Ovary (tissue), 7 donors: ENCODE measurements at regions not wholly inside any gene's neighbourhood (a gene's known extent, or its start where the extent isn't known, plus 50 kb on each side); places are given as distances from the start of the nearest gene placed in this dataset.

ENCODE experiments used
- DNase-seq, 5 donors: peaks; one replicate each; pipeline ENCODE4 v3.0.0-alpha.2; 2019 to 2020
- H3K27ac ChIP-seq, 2 donors: fragments of 200-600 bp; one replicate each; pipeline versions ENCODE4 v1.5.1 to v1.8.0; 2019 to 2022
- H3K27me3 ChIP-seq: fragments of 200-600 bp; one replicate; pipeline ENCODE4 v1.8.0; 2022
- H3K36me3 ChIP-seq: fragments of 200-600 bp; sonication (generic); one replicate; pipeline ENCODE4 v1.5.1; 2019
- H3K4me1 ChIP-seq: one replicate; pipeline ENCODE4 v1.8.1; 2013; ENCODE audit warnings: mild to moderate bottlenecking, moderate library complexity; ENCODE audit not compliant: insufficient read depth
- H3K4me3 ChIP-seq: fragments of 200-600 bp; sonication (generic); one replicate; pipeline ENCODE4 v1.5.1; 2017
- H3K9me3 ChIP-seq, 2 donors: fragments of 200-600 bp in 1 of 2; sonication (generic) in 1 of 2; one replicate each; pipeline versions ENCODE4 v1.5.1 to v1.8.1; 2013 to 2019; ENCODE audit warnings: mild to moderate bottlenecking in 1 of 2, moderate library complexity in 1 of 2
- EP300 ChIP-seq: sonication (generic); formaldehyde crosslinking; IDR thresholded peaks from one replicate; pipeline ENCODE4 v1.6.1; 2017; ENCODE audit warnings: antibody characterized with exemption
- POLR2A ChIP-seq: fragments of 450-650 bp; IDR thresholded peaks from one replicate; pipeline ENCODE4 v1.6.1; 2017; ENCODE audit warnings: antibody characterized with exemption, mild to moderate bottlenecking, moderate library complexity
- WGBS, 3 donors: extraction: QIAGEN DNeasy Blood & Tissue Kit in 1 of 3; methylation state at CpG; one replicate each; pipeline versions ENCODE4 v1.1.5 to v1.1.7; 2013 to 2017; 5-methylcytosine and 5-hydroxymethylcytosine counted together
- intact Hi-C, 4 donors: fragments of 100-400 bp; cut with DNase I; formaldehyde crosslinking; loops; one replicate each; pipeline versions ENCODE4 v1.11.0 to v1.15.1; 2022 to 2023
- TF ChIP-seq, protein P1 (sequence below), 3 donors: fragments of 450-650 bp in 2 of 3; fragments of 200-600 bp in 1 of 3; IDR thresholded peaks; one replicate each; pipeline versions ENCODE4 v1.5.1 to v1.8.0; 2016 to 2022; ENCODE audit warnings: antibody characterized with exemption in 3 of 3, mild to moderate bottlenecking in 1 of 3
- donor health status: DM: no; HTN: no; CAD: no; lungs with moderate emphysema.
- donor health status: DM: no; HTN: no; CAD: no.
- donor health status: Bipolar disorder and iron deficiency.
- donor health status: DM: no; HTN: no; CAD: no.
- donor health status: DM: yes; HTN: yes; CAD: no.

GRCh38 chr3:74510261-74510818 is 104.1 kb downstream of the CNTN3 start:
- 41 to 59% (median 53%) methylated on average over 5 of the region's 5 CpGs for WGBS, 3 donors
- Histone ChIP-seq H3K36me3 (no peaks in the 10 kb centered on the region), H3K4me1 (no peaks in the 10 kb centered on the region), H3K9me3 (no peaks in the 10 kb centered on the region), H3K4me3 (no peak overlapping the region), H3K27me3 (no peaks in the 10 kb centered on the region), H3K27ac (no peak overlapping the region)
- no peak for DNase-seq
- TF ChIP-seq POLR2A (no peak), EP300 (no peak)
- TF ChIP-seq, protein P1, sequence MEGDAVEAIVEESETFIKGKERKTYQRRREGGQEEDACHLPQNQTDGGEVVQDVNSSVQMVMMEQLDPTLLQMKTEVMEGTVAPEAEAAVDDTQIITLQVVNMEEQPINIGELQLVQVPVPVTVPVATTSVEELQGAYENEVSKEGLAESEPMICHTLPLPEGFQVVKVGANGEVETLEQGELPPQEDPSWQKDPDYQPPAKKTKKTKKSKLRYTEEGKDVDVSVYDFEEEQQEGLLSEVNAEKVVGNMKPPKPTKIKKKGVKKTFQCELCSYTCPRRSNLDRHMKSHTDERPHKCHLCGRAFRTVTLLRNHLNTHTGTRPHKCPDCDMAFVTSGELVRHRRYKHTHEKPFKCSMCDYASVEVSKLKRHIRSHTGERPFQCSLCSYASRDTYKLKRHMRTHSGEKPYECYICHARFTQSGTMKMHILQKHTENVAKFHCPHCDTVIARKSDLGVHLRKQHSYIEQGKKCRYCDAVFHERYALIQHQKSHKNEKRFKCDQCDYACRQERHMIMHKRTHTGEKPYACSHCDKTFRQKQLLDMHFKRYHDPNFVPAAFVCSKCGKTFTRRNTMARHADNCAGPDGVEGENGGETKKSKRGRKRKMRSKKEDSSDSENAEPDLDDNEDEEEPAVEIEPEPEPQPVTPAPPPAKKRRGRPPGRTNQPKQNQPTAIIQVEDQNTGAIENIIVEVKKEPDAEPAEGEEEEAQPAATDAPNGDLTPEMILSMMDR (IDR thresholded peaks at IDR 0.05), result no peak
- intact Hi-C loops, result no loop called here

GRCh38 chr3:74507691-74508090 is 106.8 kb downstream of the CNTN3 start:
- Histone ChIP-seq H3K4me1 (no peaks in the 10 kb centered on the region), H3K9me3 (no peaks in the 10 kb centered on the region), H3K36me3 (no peaks in the 10 kb centered on the region), H3K27me3 (no peaks in the 10 kb centered on the region), H3K27ac (no peak overlapping the region), H3K4me3 (no peak overlapping the region)
- 95 to 99% (median 95%) methylated on average over 6 of the region's 6 CpGs for WGBS, 3 donors
- TF ChIP-seq EP300, result no peak
- TF ChIP-seq, protein P1 (IDR thresholded peaks at IDR 0.05), result no peak
- TF ChIP-seq POLR2A, result no peak
- intact Hi-C loops, result no loop called here
- no peak for DNase-seq

GRCh38 chr3:74506246-74506645 is 108.2 kb downstream of the CNTN3 start:
- intact Hi-C loops, result no loop called here
- Histone ChIP-seq H3K4me1 (no peaks in the 10 kb centered on the region), H3K9me3 (no peaks in the 10 kb centered on the region), H3K4me3 (no peak overlapping the region), H3K27me3 (no peaks in the 10 kb centered on the region), H3K36me3 (no peaks in the 10 kb centered on the region), H3K27ac (no peak overlapping the region)
- no peak for TF ChIP-seq EP300
- 26 to 43% (median 38%) methylated on average over 1 of the region's 1 CpG for WGBS, 3 donors
- DNase-seq, result no peak

DNA sequence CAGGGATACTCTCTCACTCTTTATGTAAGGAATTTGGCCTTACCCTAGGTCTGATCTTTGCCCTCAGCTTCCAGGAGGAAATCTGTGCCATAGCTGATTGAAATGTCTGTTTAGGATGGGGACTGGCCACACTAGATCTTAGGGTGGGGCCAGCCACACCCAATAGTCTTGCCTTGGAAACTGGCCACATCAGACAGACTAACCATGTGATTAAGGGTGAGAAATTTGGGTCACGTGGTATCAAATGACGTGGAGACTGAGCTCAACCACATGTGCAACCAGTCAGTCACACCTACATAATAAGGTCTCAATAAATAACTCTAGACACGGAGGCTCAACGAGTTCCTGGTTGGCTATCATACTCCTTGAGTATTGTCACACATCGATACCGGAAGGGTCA is 113.5 kb downstream of the CNTN3 start:
- Histone ChIP-seq H3K4me3 (no peak overlapping the region), H3K36me3 (no peaks in the 10 kb centered on the region), H3K9me3 (no peaks in the 10 kb centered on the region), H3K27me3 (no peaks in the 10 kb centered on the region), H3K27ac (no peak overlapping the region), H3K4me1 (no peaks in the 10 kb centered on the region)
- DNase-seq, result no peak
- TF ChIP-seq EP300 (no peak), POLR2A (no peak)
- TF ChIP-seq, protein P1 (IDR thresholded peaks at IDR 0.05), result no peak
- WGBS, 3 donors, result 93 to 94% (median 93%) methylated on average over 6 of the region's 6 CpGs
- intact Hi-C loops, result no loop called here

- no peaks in the 10 kb centered on the region for H3K27me3 ChIP-seq
- H3K36me3 ChIP-seq, result no peaks in the 10 kb centered on the region
- H3K27ac ChIP-seq, result no peak overlapping the region
- no peak overlapping the region for H3K4me3 ChIP-seq
- intact Hi-C loops, result no loop called here
- no peak for DNase-seq
- no peaks in the 10 kb centered on the region for H3K9me3 ChIP-seq
- TF ChIP-seq EP300 (no peak), POLR2A (no peak)
- TF ChIP-seq, protein P1 (IDR thresholded peaks at IDR 0.05), result no peak
- no peaks in the 10 kb centered on the region for H3K4me1 ChIP-seq
- 17 to 30% (median 20%) methylated on average over 5 of the region's 5 CpGs for WGBS, 3 donors
These were observed 114.2 kb downstream of the CNTN3 start for GRCh38 chr3:74500257-74500656.
